Subcutaneous abdominal adipose tissue (tissue), 5 donors: ENCODE measurements at regions not wholly inside any gene's neighbourhood (a gene's known extent, or its start where the extent isn't known, plus 50 kb on each side); places are given as distances from the start of the nearest gene placed in this dataset.

Source experiments
- H3K27ac ChIP-seq: one replicate; pipeline ENCODE4 v1.7.0; 2013; ENCODE audit warnings: low read depth, mild to moderate bottlenecking, inconsistent platforms, low read length, moderate library complexity
- H3K27me3 ChIP-seq, 5 donors: one replicate each; pipeline ENCODE4 v1.7.0; 2013; ENCODE audit warnings: low read length in 5 of 5, inconsistent platforms in 1 of 5; ENCODE audit not compliant: control insufficient read depth in 5 of 5, insufficient read depth in 4 of 5
- H3K36me3 ChIP-seq, 5 donors: one replicate each; pipeline ENCODE4 v1.7.0; 2013; ENCODE audit warnings: low read length in 5 of 5; ENCODE audit not compliant: control insufficient read depth in 5 of 5, insufficient read depth in 5 of 5
- H3K4me1 ChIP-seq, 5 donors: one replicate each; pipeline ENCODE4 v1.7.0; 2013; ENCODE audit warnings: low read length in 5 of 5, mild to moderate bottlenecking in 3 of 5, moderate library complexity in 1 of 5; ENCODE audit not compliant: control insufficient read depth in 5 of 5, insufficient read depth in 5 of 5
- H3K4me3 ChIP-seq, 5 donors: one replicate each; pipeline ENCODE4 v1.7.0; 2013; ENCODE audit warnings: low read length in 5 of 5, low read depth in 1 of 5
- H3K9ac ChIP-seq, 5 donors: one replicate each; pipeline ENCODE4 v1.7.0; 2013; ENCODE audit warnings: low read length in 5 of 5, mild to moderate bottlenecking in 4 of 5, moderate library complexity in 3 of 5
- H3K9me3 ChIP-seq, 5 donors: one replicate each; pipeline ENCODE4 v1.7.0; 2013; ENCODE audit warnings: low read length in 5 of 5; ENCODE audit not compliant: control insufficient read depth in 5 of 5
- donor health status: healthy.
- donor health status: healthy.
- donor health status: healthy.
- donor health status: healthy.
- donor health status: healthy.

DNA sequence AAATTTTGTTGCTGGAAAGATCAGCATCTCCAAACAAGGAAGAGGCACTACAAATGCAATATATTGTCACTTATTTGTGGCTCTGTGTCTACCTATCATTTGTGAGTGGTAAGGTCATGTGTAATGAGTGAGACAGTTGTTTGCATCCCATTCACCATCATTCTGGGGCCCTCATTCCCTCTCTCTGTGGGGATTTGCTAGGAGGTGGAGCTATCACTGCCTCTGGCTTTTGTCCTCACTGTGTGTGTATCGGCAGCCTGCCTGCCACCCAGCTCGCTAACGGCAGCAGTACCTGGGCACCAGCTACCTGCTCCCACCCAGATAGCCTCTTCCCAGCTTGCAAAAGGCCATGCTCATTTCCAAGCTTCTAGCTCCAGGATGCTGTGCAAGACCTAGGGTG is 379.2 kb upstream of the ZFHX3 start:
- peaks cover 0 to 4% (median 0%) of the 10 kb centered on the region in 5 donors for H3K9me3 ChIP-seq
- H3K36me3 ChIP-seq, result no peaks in the 10 kb centered on the region
- peaks cover 0 to 2% (median 0%) of the 10 kb centered on the region in 5 donors for H3K27me3 ChIP-seq
- H3K27ac ChIP-seq, result no peak overlapping the region
- no peak overlapping the region for H3K9ac ChIP-seq
- H3K4me1 ChIP-seq, result no peaks in the 10 kb centered on the region
- no peak overlapping the region for H3K4me3 ChIP-seq

DNA sequence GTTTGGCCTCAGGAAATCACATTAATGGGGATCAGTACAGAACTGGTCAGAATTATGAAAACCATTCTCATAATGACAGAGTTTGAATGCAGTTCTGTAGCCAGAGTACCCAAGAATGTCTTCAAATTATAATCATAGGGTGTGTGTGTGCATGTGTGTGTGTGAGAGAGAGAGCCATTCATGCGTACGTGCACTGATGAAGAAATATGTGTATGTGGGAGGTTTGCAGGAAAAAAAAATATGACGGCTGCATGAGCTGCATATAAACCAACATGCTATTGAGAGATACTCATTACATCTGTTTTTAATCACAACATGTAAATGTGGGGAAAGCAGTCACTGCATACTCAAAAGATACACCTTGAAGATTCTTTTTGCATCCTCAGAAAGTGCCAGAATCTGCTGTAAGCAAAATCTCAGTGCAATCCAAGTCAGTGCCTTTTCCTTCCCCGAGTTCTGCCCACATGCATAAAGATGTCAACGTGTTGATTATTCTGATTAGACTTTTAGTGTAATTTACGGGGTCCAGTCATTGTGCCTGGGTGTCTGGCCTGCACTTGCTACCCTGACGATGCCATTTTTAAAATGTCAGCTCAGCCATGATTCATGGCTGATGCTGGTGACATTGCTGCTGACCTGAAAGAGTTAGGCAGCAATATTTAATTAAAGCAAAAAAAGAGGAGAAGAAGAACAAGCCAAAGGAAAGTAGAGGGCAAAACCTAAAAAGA is 378.7 kb upstream of the ZFHX3 start:
- Histone ChIP-seq H3K27me3 (peaks cover 0 to 2% (median 0%) of the 10 kb centered on the region in 5 donors), H3K9ac (no peak overlapping the region), H3K9me3 (peaks cover 0 to 4% (median 0%) of the 10 kb centered on the region in 5 donors), H3K36me3 (no peaks in the 10 kb centered on the region), H3K4me1 (no peaks in the 10 kb centered on the region), H3K4me3 (no peak overlapping the region), H3K27ac (no peak overlapping the region)

DNA sequence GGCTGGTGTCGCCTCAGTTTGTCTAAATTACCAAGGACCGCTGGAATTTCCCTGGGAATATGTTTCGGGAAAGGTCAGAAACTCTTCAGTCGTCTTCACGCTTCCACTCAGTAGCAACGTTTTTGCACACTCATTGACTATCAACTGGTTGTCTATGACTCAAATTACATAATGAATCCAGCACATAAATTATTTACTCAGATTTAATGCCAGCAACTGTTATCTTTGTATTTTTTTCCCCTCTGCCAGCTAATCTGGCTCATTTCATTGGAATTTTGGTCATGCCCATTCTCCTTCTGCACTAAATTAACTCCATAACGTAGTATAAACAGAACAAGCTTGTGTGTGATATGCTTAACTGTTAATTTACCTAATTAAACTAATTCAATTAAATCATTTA is 372.7 kb upstream of the ZFHX3 start:
- Histone ChIP-seq H3K27me3 (peaks cover 0 to 5% (median 5%) of the 10 kb centered on the region in 5 donors), H3K9me3 (no peaks in the 10 kb centered on the region), H3K9ac (no peak overlapping the region), H3K4me3 (no peak overlapping the region), H3K4me1 (no peaks in the 10 kb centered on the region), H3K27ac (no peak overlapping the region), H3K36me3 (no peaks in the 10 kb centered on the region)

DNA sequence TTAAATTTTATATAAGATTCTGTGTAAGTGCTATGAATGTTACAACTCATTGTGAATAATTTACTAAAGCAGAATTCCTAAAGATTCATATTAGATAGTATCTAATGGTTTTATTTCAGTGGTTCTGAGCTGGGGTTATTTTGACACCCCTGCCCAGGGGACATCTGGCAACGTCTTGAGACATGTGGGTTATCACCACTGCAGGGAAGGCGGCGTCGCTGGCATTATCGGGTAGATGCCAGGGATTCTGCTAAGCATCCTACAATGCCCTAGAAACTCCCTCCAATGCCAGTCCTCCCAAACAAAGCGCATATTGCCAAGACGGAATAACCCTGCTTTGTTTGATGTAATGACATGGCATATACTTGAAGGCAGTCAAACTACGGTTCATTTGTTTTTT is 372.3 kb upstream of the ZFHX3 start:
- Histone ChIP-seq H3K36me3 (no peaks in the 10 kb centered on the region), H3K27me3 (peaks cover 0 to 5% (median 5%) of the 10 kb centered on the region in 5 donors), H3K27ac (no peak overlapping the region), H3K4me3 (no peak overlapping the region), H3K4me1 (no peaks in the 10 kb centered on the region), H3K9me3 (no peaks in the 10 kb centered on the region), H3K9ac (no peak overlapping the region)

DNA sequence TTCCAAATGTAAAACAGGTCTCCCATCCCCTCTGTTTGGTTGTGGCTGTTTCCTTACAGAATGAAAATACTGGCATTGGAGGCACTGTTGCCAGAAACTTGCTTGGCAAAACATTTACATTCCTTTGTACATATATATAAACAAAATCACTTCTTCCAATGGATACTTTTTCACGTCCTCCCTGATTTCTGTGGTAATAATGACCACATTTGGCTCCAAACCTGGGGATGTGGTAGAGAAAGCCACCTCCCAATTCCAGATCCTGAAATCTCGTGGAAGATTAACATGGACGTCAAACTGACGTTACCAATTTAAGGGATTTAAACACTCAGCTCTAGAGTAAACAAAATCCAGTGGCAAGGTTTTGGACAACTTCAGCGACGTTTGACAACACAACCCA is 370.8 kb upstream of the ZFHX3 start:
- Histone ChIP-seq H3K9me3 (no peaks in the 10 kb centered on the region), H3K4me1 (no peaks in the 10 kb centered on the region), H3K27me3 (peaks cover 0 to 5% (median 4%) of the 10 kb centered on the region in 5 donors), H3K27ac (no peak overlapping the region), H3K4me3 (no peak overlapping the region), H3K9ac (no peak overlapping the region), H3K36me3 (no peaks in the 10 kb centered on the region)

DNA sequence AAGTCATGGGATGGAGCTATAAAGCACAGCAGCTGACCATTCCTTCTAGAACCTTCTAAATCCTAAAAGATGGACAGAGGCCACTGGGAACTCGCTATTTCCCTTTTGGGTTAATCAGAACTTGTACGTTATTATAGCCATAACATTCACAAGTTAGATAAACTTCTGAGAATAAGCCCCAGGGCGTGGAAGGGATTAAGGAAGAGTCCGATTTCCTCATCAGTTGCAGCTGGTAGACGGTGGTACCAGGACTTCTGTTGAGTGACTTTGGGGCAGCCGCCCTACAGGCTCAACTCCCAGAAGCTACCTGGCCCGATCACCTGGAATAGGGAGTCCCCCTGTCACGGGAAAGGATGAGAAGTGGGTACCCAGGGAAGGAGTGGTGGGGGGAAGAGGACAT is 370.1 kb upstream of the ZFHX3 start:
- no peak overlapping the region for H3K9ac ChIP-seq
- H3K4me1 ChIP-seq, result no peaks in the 10 kb centered on the region
- H3K4me3 ChIP-seq, result no peak overlapping the region
- H3K27ac ChIP-seq, result no peak overlapping the region
- no peaks in the 10 kb centered on the region for H3K9me3 ChIP-seq
- H3K27me3 ChIP-seq, result peaks cover 0 to 5% (median 4%) of the 10 kb centered on the region in 5 donors
- no peaks in the 10 kb centered on the region for H3K36me3 ChIP-seq

DNA sequence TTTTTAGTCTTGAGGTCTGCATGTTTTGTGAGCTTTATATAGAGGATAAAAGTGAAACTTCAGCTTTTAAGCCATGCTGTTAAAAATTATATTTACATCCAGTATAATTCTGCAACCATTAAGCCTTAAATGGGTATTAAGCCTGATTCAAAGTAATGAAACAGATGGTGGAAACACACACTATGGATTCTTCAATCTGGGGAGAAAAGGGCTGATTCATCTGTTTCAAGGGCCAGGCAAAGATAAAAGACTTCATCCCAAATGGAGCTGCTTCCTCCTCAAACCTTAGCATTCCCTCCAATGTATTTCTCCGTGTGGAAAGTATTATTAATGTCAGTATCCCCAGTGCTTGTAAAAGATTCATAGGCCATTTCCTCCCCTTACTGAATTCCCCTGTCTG is 367.4 kb upstream of the ZFHX3 start:
- Histone ChIP-seq H3K9ac (no peak overlapping the region), H3K36me3 (no peaks in the 10 kb centered on the region), H3K27me3 (peaks cover 0 to 5% (median 3%) of the 10 kb centered on the region in 5 donors), H3K4me1 (no peaks in the 10 kb centered on the region), H3K9me3 (no peaks in the 10 kb centered on the region), H3K27ac (no peak overlapping the region), H3K4me3 (no peak overlapping the region)

DNA sequence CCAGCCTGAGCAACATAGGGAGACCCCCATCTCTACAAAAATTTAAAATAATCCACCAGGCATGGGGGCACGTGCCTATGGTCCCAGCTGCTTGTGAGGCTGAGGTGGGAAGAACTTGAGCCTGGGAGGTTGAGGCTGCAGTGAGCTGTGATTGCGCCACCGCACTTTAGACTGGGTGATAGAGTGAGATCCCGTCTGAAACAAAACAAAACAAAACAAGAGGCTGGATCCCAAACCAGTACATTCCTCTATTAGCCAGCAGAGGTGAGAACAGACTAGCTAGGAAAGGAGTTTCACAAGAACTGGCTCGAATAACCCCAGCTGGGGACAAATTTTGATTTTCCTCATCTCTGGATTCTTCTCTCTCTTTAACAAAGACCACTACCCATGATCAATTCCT is 366.7 kb upstream of the ZFHX3 start:
- Histone ChIP-seq H3K36me3 (no peaks in the 10 kb centered on the region), H3K9me3 (no peaks in the 10 kb centered on the region), H3K27me3 (peaks cover 0 to 5% (median 3%) of the 10 kb centered on the region in 5 donors), H3K4me3 (no peak overlapping the region), H3K9ac (no peak overlapping the region), H3K4me1 (no peaks in the 10 kb centered on the region), H3K27ac (no peak overlapping the region)

DNA sequence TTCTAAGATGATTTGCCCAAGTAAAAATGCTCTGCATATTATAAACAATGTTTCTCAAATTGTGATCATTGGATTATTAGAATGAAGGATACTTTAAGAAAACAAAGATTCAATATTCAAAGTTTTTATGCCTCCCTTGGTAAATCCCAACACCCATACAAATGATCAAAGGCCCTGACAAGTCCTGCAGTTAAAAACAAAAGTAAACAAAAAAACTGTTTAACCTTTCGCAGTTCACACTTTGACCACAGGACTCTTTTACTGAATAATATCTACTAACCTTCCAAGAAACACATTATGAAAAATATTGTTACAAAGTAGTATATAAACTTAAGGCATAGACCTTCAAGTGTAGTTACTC is 365.9 kb upstream of the ZFHX3 start:
- Histone ChIP-seq H3K9me3 (no peaks in the 10 kb centered on the region), H3K4me1 (no peaks in the 10 kb centered on the region), H3K36me3 (no peaks in the 10 kb centered on the region), H3K27me3 (peaks cover 0 to 5% (median 3%) of the 10 kb centered on the region in 5 donors), H3K9ac (no peak overlapping the region), H3K4me3 (no peak overlapping the region), H3K27ac (no peak overlapping the region)

DNA sequence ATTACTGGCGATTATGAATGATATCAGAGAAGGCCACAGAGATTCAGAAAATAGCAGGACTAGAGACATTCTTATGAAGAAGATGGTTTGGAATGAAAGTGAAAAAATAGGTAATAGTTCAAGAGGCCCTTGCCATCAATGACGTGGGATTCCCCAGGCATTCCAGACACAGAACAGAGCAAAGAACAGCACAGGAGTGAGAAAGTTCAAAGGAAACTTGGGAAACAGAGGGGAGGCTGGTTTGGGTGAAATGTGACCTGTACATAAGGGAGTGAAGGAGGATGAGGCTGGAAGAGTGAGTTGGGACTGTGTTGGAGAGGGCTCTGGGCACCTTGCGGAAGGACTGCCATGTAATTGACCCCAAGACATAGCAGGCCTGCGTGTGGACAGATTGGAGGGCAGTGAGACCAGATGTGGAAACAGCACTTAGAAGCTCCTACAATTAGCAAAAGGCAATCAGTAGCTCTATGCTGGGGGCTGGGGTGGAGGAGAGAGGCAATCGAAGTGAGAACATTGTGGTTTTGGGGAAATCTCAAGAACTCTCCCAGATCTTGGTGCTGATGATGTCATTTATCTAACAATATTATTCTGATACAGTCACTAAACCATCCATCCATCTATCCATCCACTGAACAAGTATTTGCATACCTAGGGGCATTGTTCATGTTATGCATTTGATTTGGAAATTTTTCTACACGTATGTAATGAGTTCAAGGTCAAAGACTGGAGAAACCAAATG is 365.3 kb upstream of the ZFHX3 start:
- no peak overlapping the region for H3K4me3 ChIP-seq
- no peak overlapping the region for H3K27ac ChIP-seq
- peaks cover 0 to 6% (median 4%) of the 10 kb centered on the region in 5 donors for H3K27me3 ChIP-seq
- peaks cover 0 to 2% (median 0%) of the 10 kb centered on the region in 5 donors for H3K4me1 ChIP-seq
- H3K36me3 ChIP-seq, result no peaks in the 10 kb centered on the region
- no peak overlapping the region for H3K9ac ChIP-seq
- no peaks in the 10 kb centered on the region for H3K9me3 ChIP-seq
